Activated CD4-positive, alpha-beta T cell treated with anti-CD3 and anti-CD28 coated beads, Interleukin-2, amount 50 U/mL, for 16 hours (primary cell): ENCODE measurements at regions not wholly inside any gene's neighbourhood (a gene's known extent, or its start where the extent isn't known, plus 50 kb on each side); places are given as distances from the start of the nearest gene placed in this dataset.
"Not testable (repeated sequence)": the region's sequence is repeated elsewhere in the genome, so short reads cannot be mapped to it uniquely, and the experiment has no call there.

Experiments
- DNase-seq: peaks from one replicate; pipeline ENCODE4 v3.0.0-alpha.2; 2020

DNA sequence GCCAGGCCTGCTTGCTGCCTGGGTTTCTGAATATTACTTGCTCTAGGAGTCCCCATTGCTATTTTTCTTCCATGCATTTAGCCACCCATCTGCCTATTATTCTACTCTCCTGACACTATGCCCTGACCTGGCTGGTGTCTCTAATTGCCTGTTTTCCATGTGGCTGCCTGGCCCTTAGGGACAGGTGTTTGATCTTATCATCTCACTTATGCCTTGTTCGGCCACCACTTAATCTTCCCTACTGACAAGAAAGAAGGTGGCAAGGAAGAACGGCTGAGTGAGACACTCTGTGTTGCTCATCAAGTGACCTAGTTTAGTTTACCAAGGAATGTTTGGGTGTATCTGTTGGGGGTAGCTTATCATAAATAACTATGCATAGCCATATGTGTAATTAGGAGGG lies 50.4 kb upstream of the RAPH1 start:
- DNase-seq: no peak

DNA sequence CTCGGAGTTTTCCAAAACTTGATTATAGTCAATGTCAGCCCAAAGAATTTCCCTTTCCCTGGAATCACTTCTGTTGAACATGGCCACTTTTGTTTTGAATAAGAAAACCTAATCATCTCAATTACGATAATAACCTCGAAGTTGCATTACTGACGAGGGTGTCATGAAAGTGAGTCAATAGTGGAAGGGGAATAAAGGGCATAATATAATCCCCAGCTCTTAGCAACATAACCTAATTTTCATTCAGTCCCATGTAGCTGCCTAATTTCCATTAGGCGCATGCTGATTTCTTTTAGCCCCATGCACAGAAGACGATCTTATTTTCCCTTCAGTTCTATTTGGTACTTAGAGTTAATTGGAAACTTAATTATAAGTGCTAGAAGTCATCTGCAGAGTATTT lies 51.1 kb upstream of the RAPH1 start:
- DNase-seq: peak; percentile 42

DNA sequence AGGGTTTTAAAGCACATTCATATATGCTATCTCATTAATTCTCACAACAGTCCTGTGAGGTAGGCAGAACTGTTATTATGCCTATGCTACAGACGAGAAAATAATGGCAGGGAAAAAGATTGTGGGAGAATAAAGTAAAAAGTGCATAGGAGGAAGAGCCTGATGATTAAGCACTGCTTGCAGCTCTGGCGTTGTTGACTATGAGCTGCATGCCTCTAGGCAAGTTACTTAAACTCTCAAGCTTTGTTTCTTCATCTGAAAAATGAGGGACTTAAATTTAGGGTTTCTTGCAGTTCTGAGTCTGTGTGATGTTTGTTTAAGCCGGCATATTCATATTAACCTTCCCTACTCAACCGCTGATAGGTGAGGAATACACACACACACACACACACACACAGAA lies 51.6 kb upstream of the RAPH1 start:
- no peak for DNase-seq

DNA sequence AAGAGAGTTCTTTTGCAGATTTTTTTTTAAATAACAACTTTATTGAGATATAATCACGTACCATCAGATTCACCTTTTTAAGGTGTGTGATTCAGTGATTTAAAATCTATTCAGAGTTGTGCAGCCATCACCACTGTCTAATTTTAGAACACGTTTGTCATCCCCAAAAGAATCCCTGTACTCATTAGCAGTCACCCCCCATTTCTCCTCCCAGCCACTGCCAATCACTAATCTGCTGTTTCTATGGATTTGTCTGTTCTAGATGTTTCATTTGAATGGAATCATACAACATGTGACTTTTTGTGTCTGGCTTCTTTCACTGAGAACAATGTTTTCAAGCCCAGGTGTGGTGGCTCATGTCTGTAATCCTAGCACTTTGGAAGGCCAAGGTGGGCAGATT lies 55.4 kb upstream of the RAPH1 start:
- DNase-seq: no peak

DNA sequence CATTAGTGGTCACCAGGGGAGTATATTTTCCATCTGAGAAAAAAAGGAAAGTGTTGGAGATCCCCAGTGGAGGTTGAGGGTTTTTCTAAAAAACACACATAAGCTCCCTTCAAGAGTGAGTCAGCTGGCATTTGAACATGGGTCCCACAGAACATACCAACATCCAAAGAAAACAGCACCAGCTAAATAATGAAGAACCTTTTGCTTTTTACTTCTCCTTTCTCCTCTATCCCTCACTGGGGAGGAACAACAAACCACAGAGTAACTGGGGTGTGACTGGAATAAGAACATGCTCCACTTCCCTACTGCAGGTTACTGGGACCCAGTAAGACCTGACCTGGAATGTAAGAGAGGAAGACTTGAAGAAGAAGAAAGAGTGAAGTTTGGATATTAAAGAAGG lies 56.5 kb upstream of the RAPH1 start:
- no peak for DNase-seq

DNA sequence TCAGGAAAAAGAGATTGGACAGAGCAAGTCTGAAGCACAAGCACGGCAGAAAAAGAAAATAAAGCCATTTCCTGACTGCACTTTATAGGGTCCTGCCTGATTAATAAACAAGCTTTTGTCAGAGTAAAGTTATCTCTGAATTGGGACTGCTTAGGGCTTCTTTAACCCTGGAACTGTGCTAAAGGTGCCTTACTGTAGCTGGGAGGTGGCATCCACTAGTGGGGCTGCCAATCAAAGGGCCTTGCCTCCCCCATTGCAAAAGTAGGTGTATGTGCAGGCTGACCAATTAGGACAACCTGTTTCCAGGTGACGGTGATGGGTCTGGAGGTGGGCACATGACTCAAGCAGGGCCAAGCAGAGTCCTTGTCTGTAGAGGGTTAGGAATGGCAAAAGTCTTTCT lies 57.4 kb upstream of the RAPH1 start:
- no peak for DNase-seq

DNA sequence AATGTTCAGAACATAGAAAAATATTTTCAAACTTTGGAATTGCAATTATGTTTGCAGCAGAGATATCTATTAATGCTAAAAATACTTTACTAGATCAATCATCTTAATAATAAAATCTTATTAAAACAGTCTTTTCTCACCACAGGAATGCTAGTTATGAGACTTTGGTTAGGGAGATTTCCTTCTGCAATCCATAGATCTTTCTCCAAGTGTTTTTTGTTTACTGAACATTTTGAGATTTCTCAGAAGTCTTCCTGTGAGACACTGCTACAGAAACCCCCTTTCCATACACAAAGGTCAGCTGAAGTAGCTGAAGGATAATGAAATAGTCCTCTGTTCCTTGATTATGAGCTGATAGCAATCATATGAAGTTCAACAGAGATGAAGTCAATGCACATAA lies 59.4 kb upstream of the RAPH1 start:
- no peak for DNase-seq

DNA sequence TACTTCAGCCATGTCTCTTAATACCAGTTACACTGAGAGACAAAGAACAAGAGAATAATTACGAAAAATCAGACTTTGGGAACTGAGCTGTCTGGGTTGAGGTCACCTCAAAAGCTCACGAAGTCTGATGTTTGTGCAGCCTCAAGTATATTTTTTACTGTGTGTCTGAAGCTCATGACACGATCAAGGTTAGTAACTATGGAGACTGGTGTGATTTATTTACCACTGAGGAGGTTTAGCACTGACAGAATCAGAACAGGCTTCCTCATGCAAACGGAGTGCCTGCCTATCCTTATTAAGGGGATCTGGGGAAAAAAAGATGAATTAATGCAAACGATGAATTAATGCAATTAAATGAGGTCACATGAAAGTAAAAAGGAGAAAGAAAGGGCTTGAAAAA lies 61.1 kb upstream of the RAPH1 start:
- no peak for DNase-seq

DNA sequence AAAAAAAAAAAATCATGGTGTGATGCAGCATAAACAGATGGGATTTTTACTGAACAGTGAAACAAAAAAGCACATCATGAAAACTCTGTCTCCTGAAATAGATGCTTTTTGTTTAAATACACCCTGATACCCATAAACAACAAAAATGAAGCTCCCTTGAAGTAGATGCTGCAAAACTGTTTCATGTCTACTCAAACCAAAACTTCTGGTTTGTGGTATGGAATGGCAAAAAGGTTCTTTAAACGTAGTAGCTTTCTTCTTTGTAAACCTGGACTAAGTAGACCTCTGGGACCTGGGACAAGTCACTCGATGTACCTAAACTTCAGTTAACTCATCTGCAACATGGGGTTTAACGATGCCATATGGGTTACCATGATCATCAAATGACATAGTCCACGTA lies 64.4 kb upstream of the RAPH1 start:
- peak; percentile 77 for DNase-seq

DNA sequence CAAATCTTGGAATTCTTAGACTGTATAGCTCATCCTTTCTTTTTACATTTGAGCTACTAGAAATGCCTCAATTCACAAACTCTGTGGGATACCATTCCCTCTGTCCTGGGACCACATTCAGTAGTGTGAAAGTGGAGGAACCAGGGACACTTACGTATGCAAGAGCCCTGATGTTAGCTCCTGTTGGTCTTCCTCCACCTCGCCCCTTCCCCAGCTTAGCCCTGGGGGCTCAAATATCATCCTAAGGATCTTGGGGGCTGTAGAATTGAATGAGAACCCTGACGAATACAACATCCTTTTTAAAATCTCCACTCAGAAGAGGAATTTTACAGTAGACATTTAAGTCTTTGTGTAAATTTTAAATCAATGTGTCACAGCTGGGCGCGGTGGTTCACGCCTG lies 65.2 kb upstream of the RAPH1 start:
- DNase-seq: no peak

DNA sequence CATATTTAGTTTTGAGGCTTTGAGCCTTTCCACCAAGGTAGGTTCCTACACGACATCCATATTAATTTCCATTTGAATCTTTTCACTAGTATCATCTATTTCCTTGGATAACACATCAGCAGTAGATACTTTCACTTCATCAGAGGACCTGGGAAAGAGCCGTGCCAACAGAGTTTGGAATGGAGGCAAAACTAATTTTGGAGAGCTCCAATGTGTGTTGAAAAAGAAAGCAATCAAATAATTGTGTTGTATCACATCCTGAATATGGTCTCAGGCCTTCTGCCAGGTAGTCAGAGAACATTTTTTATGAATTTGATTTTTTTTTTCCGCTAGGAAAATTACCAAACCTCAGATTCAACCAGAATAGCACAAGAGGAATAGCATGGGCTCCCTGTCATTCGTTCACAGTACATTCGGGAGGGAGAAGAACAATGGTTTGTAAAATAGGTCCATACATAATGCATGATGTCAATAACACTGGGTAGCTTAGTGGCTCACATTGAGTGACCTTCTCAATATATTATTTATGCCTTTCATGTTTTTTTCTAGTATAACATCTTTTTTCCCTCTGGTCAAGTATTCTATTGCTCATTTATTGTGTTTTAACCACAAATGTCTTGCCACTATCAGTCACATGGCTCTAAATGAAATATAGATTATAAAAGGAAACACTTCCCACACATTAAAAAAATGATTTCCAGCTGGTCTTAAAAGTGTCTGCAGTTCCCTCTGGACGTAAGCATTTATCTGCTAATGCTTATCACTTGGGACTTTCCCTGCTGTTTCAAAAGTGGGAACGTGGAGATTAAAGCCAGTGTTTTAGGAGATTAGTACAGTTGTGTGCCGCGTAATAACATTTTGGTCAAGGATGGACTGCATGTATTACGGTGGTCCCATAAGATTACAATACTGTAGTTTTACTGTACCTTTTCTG lies 68.6 kb upstream of the RAPH1 start:
- no peak for DNase-seq

DNA sequence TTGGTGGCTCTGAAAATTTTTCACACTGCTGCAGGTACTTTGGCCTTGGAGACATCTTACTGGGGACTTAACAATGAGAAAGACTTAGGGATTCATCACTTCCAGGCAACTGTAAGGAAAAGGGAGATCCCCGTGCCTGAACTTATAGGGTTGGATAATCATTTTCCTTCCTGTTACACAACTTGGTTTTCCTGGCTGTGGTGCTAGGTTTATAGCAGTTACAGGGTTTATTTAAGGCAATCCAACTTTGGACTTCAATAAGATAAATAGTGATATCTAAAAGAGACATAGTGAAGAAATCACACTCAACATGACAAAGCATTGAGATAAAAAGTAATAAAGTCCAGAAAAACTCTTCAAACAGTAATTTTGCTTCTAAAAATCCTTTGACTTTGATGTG lies 70.2 kb upstream of the RAPH1 start:
- DNase-seq: no peak

DNA sequence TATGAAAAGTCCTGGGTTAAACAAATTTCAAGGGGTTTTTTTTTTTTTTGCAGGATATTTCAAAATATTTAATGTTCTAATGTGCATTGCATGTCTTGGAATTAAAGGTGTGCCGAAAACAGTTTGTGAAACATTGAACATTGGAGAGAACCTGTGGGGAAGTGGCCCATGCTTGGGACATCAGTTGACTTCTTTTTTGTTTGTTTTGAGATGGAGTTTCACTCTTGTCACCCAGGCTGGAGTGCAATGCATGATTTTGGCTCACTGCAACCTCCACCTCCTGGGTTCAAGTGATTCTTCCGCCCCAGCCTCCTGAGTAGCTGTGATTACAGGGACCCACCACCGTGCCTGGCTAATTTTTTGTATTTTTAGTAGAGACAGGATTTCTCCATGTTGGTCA lies 71.0 kb upstream of the RAPH1 start:
- DNase-seq: no peak

DNA sequence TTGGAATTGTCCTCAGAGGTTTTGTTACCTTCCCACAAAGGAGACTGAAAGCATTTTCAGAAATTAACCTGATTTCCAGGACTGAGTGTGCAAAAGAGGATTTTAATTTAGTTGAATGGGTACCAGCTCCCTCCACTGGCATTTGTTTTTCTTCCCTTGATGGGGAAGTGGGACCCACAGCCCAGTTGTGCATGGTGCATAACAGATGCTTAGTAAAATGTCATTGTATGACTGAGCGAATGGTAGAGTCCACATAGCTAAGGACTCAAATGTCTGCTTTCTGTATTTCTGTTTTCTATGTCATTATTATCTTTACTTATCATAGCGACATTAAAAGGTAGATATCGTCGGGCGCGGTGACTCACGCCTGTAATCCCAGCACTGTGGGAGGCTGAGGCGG lies 75.5 kb upstream of the RAPH1 start:
- no peak for DNase-seq

DNA sequence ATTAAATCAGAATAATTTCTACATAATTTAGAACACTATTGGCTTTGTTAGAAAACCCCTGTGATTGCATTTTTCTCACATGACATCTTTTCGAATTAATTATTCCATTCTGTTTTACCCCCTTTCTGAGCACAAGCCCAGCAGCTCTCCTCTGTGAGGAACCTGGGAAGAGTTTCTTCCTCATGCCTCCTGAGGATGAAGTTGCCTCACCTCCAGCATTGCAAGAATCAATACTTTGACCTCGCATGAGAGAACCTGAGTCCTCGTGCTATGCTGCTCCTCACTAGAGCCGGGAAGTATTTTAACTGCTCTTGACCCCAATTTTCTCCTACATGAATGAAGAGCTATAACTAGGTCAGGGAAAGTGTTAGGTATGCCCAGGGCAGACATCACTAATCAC lies 77.1 kb upstream of the RAPH1 start:
- no peak for DNase-seq

DNA sequence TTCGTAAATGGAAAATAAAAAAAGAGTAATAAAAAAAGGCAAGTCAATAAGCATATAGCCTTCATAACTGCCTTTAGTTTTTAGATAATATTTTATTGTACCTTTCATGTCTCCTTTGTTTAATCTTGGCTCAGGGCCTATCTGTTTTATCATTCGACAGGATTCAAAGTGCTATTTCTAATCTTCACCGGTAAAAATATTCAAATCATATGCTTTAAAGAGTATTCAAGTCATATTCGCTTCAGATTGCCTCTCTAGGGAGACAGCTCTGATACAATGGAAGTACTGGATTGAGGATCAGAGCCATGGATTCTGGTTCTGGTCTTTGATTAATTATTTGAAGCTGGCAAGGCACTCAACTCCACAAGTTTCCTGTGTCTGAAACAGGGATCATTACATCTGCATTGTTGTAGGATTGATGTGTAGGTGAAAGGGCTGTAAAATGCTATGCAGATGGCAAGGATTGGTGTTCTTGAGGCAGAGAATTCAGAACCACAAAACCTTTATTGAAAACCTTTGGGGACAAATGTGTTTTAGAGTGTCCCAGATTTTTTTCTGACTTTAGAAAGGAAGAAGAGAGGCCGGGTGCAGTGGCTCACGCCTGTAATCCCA lies 84.3 kb upstream of the RAPH1 start:
- no peak for DNase-seq

DNA sequence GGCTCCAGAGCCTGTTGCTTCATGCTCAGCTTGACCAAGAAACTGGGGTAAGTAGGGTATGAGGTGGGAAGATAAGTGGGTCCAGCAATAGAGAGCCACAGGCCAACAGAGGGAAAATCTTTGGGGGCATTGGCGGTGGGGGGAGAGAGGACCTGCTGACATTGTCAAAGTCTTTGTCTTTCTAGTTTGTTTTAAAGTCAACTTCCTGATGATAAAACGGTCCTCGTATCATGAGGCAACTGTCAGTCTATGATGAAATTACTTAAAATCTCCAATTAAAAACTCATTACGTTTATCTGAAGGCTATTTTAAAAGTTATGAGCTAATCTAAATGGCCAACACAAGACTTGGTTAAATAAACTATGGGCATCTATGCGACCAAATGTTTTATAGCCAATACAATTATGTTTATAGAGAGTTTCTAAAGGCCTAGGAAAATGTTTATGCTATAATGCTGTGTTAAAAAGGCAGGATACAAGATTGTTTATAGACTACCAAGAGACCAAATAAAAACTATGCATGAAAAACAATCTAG lies 84.4 kb upstream of the CD28 start:
- DNase-seq: no peak

DNA sequence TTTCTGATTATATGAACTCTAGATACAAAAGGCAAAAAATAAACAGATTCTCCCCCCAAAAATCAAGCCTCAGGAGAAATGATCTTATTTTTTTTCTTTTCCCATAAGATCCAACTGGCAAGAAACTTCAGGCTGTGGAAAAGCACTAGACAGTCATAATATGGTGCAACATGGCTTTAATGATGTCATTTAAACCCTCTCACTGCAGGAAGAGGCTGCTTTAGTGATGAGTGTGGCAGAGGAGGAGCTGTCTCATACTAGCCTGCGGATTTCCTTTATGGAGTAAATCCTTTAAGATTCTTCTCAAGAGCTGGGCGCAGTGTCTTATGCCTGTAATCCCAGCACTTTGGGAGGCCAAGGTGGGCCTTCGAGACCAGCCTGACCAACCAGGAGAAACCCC lies 83.3 kb upstream of the CD28 start:
- no peak for DNase-seq

DNA sequence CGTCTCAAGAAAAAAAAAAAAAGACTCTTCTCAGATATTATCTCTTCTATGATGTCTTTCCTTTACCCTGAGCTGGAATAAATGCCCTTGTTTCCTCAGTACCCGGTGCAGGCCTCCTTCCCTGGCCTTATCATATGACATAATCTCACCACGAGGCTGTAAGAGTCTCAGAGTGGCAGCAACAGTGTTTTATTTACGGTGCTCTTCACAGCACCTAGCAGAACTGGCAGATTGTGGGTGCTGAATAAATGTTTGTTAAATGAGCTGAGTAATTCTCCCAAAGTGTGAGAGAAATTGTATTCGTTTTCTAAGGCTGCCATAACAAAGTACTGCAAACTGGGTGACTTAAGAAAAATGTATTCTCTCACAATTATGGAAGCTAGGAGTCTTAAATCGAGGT lies 82.8 kb upstream of the CD28 start:
- DNase-seq: peak; percentile 21

DNA sequence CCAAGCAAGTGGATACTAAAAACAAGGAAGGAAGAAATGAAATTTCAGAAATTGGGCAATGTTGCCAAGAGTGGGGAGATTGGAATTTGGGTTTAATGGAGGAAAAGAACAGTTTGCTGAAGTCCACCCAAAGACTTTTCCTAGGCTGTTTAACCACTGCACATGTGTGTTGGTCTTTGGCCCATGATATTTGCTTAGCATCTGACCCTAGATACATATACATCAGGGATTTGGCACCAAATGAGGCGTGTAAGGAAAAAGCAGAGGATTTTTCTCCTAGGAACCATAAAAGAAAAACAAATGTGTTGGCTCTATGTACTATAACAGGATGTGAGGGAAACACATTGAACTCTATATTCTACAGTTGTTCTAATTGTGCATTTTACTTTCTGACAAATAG lies 80.7 kb upstream of the CD28 start:
- DNase-seq: no peak

DNA sequence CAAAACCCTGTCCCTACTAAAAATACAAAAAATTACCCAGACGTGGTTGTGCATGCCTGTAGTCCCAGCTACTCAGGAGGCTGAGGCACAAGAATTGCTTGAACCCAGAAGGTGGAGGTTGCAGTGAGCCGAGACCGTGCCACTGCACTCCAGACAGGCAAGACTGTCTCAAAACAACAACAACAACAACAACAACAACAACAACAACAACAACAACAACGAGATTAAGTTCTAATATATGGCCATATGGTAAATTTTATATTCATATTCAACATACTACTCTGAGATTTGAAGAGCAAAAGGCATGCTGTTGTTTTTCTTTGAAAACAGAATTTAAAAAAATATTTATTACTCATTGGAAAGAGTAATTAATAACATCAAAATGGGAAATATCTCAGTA lies 80.2 kb upstream of the CD28 start:
- not testable (repeated sequence) for DNase-seq

DNA sequence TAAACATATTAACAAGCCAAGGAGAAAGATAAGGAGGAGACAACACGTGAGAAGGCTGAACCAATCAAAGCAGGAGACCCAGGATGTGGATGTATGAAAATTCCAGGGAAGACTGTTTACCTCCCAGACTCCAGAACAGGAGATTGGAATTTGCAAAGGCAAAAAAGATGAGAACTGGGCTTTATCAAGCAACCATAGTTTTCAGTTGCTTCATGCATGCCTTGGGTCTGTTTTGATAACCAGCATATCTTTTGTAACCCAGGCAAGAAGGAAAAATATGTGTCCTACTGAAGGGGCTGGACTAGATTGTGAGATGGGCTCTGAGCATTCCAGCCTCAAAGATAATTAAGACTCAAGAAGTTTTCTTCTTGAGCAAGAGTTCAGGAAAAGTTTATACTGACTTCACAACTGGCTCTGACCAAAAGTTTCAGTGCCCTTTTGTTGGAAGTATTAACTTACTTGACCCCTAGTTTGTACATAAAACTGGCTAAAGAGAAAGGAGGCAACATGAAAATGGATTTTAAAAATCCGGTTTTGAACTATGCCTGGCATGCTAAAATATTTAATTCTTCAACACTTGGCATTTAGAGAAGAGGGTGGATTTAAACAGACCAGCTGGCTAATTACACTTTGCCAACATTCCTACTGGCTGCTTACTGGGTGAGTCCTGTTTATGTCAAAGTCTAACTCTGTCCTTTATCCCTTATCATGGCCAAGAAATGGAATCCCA lies 79.3 kb upstream of the CD28 start:
- no peak for DNase-seq

DNA sequence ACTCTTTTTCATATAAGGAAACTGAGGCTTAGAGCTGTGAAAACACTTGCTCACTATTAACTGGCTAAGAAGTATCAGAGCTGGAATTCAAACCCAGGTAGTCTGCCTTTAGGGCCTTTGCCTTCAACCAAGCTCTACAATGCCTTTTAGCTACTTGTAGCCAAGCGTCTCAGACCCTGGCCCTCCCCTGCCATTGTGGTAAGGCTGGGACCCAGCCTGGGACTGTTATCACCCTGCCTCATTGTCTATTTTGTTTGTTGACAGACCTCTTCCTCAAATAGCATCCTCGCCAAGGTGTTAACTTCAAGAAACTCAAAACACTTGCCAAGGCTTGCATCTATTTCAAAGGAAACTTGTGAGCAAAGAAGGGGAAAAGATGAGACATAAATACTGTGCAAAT lies 76.7 kb upstream of the CD28 start:
- no peak for DNase-seq
